Astrocyte (in vitro differentiated cells and primary cell): ENCODE measurements at regions not wholly inside any gene's neighbourhood (a gene's known extent, or its start where the extent isn't known, plus 50 kb on each side); places are given as distances from the start of the nearest gene placed in this dataset.
A peak's percentile ranks its signal among the peaks of the same experiment; 100 is the strongest.

Source experiments
- DNase-seq: peaks from one replicate; pipeline ENCODE4 v3.0.0-alpha.2; 2010; ENCODE audit warnings: low read depth
- FAIRE-seq: peaks from 2 replicates; lab custom pipeline; 2011; peaks lifted over from hg19 to GRCh38; lab: Jason Lieb, UNC
- H2AFZ ChIP-seq: 2 replicates; pipeline ENCODE4 v1.6.0; 2012; ENCODE audit warnings: low read depth, low read length, inconsistent platforms
- H3K27ac ChIP-seq: 2 replicates; pipeline ENCODE4 v1.5.1; 2011; ENCODE audit warnings: low read depth, low read length, inconsistent platforms
- H3K27me3 ChIP-seq: 2 replicates; pipeline ENCODE4 v1.6.0; 2011; ENCODE audit warnings: low read length, inconsistent platforms; ENCODE audit not compliant: insufficient read depth
- H3K36me3 ChIP-seq: 2 replicates; pipeline ENCODE4 v1.5.1; 2011; ENCODE audit warnings: low read length, inconsistent platforms; ENCODE audit not compliant: insufficient read depth
- H3K4me1 ChIP-seq: 2 replicates; pipeline ENCODE4 v1.5.1; 2011; ENCODE audit warnings: low read length, inconsistent platforms; ENCODE audit not compliant: insufficient read depth
- H3K4me2 ChIP-seq: 2 replicates; pipeline ENCODE4 v1.6.0; 2012; ENCODE audit warnings: low read length, inconsistent platforms
- H3K4me3 ChIP-seq: 2 replicates; pipeline ENCODE4 v1.5.1; 2011; ENCODE audit warnings: low read depth, mild to moderate bottlenecking, low read length, inconsistent platforms; ENCODE audit not compliant: insufficient read depth
- H3K79me2 ChIP-seq: 2 replicates; pipeline ENCODE4 v1.6.0; 2012; ENCODE audit warnings: mild to moderate bottlenecking, low read length, inconsistent platforms; ENCODE audit not compliant: insufficient read depth
- H3K9ac ChIP-seq: 2 replicates; pipeline ENCODE4 v1.6.0; 2012; ENCODE audit warnings: mild to moderate bottlenecking, low read length, inconsistent platforms
- H3K9me3 ChIP-seq: 2 replicates; pipeline ENCODE4 v1.5.1; 2012; ENCODE audit warnings: low read depth, mild to moderate bottlenecking, low read length, inconsistent platforms; ENCODE audit not compliant: insufficient read depth
- H4K20me1 ChIP-seq: 2 replicates; pipeline ENCODE4 v1.6.0; 2012; ENCODE audit warnings: low read length, inconsistent platforms; ENCODE audit not compliant: insufficient read depth
- H3K27ac Mint-ChIP-seq: one replicate; pipeline ENCODE4 v1.8.0; 2021; ENCODE audit warnings: mild to moderate bottlenecking, mixed read lengths; ENCODE audit not compliant: unreplicated experiment
- H3K27me3 Mint-ChIP-seq: one replicate; pipeline ENCODE4 v1.8.0; 2021; ENCODE audit warnings: low read depth, mixed read lengths; ENCODE audit not compliant: unreplicated experiment
- H3K36me3 Mint-ChIP-seq: one replicate; pipeline ENCODE4 v1.8.0; 2021; ENCODE audit warnings: low read depth, mixed read lengths; ENCODE audit not compliant: unreplicated experiment
- H3K4me1 Mint-ChIP-seq: one replicate; pipeline ENCODE4 v1.8.0; 2021; ENCODE audit warnings: low read depth, mixed read lengths; ENCODE audit not compliant: unreplicated experiment
- H3K4me3 Mint-ChIP-seq: one replicate; pipeline ENCODE4 v1.8.0; 2021; ENCODE audit warnings: mild to moderate bottlenecking, moderate library complexity, mixed read lengths; ENCODE audit not compliant: unreplicated experiment
- H3K9me3 Mint-ChIP-seq: one replicate; pipeline ENCODE4 v1.8.0; 2021; ENCODE audit warnings: mild to moderate bottlenecking, mixed read lengths; ENCODE audit not compliant: unreplicated experiment
- EZH2 ChIP-seq: IDR thresholded peaks from 2 replicates; pipeline ENCODE4 v1.6.1; 2012; ENCODE audit warnings: mild to moderate bottlenecking, low read length, inconsistent platforms; ENCODE audit not compliant: insufficient read depth
- TF ChIP-seq, protein P1 (sequence below): IDR thresholded peaks from 2 replicates; pipeline ENCODE4 v1.5.1; 2011; ENCODE audit warnings: low read depth, mild to moderate bottlenecking, inconsistent platforms, low read length, moderate library complexity; ENCODE audit not compliant: insufficient read depth

DNA sequence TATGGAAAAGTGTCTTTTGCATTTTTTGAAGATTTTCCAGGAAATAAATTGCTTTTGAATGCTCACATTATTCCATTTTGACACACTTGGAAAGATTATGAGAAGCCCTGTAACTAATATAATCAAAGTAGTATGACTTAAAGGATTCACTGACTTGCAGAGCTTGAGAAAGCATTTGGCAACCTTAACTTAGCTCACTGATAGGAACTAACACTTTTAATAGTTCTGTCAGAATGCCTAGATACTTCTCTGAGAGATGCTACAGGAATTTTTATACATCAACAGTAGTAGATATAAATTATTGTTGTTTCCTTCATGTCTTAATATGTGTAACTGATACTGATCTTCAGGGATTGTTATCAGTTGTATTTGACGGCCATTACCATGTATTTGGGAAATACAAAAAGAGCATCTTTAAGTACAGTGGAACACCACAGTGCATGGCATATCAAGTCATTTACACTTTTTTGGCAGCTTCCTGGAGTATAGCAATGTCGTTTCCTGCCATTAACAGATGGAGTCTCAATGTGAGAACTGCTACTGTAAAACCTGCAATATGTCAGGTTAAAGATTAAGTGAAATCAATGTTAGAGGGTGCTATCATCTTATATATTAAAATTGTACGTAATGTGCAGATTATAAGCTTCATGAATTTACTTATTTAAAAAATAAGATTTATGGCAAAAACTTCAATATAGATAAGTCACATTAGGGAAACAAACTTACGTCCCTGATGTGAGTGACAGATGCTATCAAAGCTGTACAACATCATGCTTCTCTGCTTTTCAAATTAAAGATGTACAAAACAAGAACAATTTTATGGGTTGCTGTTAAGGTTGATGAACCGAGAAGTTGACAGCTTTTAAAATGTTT, 1159.8 kb upstream of the MIR17HG start:
- Histone ChIP-seq H3K36me3 (no peaks in the 10 kb centered on the region), H4K20me1 (no peaks in the 10 kb centered on the region), H3K9ac (no peak overlapping the region), H3K4me2 (no peak overlapping the region), H2AFZ (no peak overlapping the region), H3K4me3 (no peak overlapping the region), H3K27ac (no peak overlapping the region), H3K79me2 (no peaks in the 10 kb centered on the region), H3K9me3 (no peaks in the 10 kb centered on the region), H3K27me3 (no peaks in the 10 kb centered on the region), H3K4me1 (no peaks in the 10 kb centered on the region)
- Mint-ChIP-seq H3K27ac (no peak overlapping the region), H3K36me3 (no peaks in the 10 kb centered on the region), H3K4me1 (no peaks in the 10 kb centered on the region), H3K9me3 (no peaks in the 10 kb centered on the region), H3K27me3 (no peaks in the 10 kb centered on the region), H3K4me3 (no peak overlapping the region)
- TF ChIP-seq, protein P1, sequence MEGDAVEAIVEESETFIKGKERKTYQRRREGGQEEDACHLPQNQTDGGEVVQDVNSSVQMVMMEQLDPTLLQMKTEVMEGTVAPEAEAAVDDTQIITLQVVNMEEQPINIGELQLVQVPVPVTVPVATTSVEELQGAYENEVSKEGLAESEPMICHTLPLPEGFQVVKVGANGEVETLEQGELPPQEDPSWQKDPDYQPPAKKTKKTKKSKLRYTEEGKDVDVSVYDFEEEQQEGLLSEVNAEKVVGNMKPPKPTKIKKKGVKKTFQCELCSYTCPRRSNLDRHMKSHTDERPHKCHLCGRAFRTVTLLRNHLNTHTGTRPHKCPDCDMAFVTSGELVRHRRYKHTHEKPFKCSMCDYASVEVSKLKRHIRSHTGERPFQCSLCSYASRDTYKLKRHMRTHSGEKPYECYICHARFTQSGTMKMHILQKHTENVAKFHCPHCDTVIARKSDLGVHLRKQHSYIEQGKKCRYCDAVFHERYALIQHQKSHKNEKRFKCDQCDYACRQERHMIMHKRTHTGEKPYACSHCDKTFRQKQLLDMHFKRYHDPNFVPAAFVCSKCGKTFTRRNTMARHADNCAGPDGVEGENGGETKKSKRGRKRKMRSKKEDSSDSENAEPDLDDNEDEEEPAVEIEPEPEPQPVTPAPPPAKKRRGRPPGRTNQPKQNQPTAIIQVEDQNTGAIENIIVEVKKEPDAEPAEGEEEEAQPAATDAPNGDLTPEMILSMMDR = no peak
- no peak for TF ChIP-seq EZH2
- DNase-seq (no peak), FAIRE-seq (no peak)

DNA sequence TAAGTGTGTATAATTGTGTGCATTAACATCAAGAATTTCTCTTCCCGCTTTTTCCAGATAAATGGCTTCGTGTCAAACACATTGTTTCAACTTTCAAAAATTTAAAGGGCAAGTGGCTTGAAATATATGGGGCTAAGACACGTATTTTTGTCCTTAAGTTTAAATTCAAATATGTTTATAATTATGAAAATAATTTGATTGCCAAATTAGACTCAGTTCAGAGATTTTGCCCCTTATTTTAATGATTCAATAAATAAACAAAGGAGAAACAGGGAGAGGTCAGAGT, 1159.2 kb upstream of the MIR17HG start:
- FAIRE-seq = no peak
- H3K4me3 ChIP-seq = no peak overlapping the region
- no peak overlapping the region for H3K4me2 ChIP-seq
- H3K4me1 Mint-ChIP-seq = no peaks in the 10 kb centered on the region
- no peak overlapping the region for H3K27ac ChIP-seq
- no peaks in the 10 kb centered on the region for H3K4me1 ChIP-seq
- no peak overlapping the region for H2AFZ ChIP-seq
- H3K27me3 ChIP-seq = no peaks in the 10 kb centered on the region
- H3K79me2 ChIP-seq = no peaks in the 10 kb centered on the region
- no peaks in the 10 kb centered on the region for H3K27me3 Mint-ChIP-seq
- no peak for DNase-seq
- TF ChIP-seq, protein P1 = no peak
- TF ChIP-seq EZH2 = no peak
- no peaks in the 10 kb centered on the region for H3K9me3 ChIP-seq
- no peak overlapping the region for H3K9ac ChIP-seq
- H3K36me3 Mint-ChIP-seq = no peaks in the 10 kb centered on the region
- no peak overlapping the region for H3K4me3 Mint-ChIP-seq
- H3K9me3 Mint-ChIP-seq = no peaks in the 10 kb centered on the region
- no peak overlapping the region for H3K27ac Mint-ChIP-seq
- H3K36me3 ChIP-seq = no peaks in the 10 kb centered on the region
- no peaks in the 10 kb centered on the region for H4K20me1 ChIP-seq

DNA sequence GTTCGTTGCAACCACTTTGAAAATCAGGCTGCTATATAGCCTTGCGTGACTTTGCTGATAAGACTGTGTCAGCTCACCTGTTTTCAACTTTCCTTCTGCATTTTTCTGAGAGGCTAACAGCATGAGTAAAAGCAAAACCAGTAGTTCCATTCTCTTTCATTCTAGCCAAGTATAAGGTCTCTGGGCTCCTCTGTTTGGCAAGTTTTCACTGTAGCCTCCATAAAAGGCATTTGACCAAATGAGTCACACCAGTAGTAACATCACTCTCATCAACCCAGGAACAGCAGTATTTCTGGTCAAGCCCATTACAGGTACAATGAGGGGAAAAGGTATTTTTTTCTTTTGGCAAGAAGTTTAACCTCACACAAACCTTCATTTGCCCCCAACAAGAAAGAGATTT, 1149.8 kb upstream of the MIR17HG start:
- Histone ChIP-seq H4K20me1 (no peaks in the 10 kb centered on the region), H3K4me1 (no peaks in the 10 kb centered on the region), H3K27ac (no peak overlapping the region), H3K36me3 (no peaks in the 10 kb centered on the region), H2AFZ (no peak overlapping the region), H3K79me2 (no peaks in the 10 kb centered on the region), H3K27me3 (no peaks in the 10 kb centered on the region), H3K9ac (no peak overlapping the region), H3K4me2 (no peak overlapping the region), H3K4me3 (no peak overlapping the region), H3K9me3 (no peaks in the 10 kb centered on the region)
- no peak overlapping the region for H3K27ac Mint-ChIP-seq
- peak; percentile 38 for DNase-seq
- no peaks in the 10 kb centered on the region for H3K27me3 Mint-ChIP-seq
- no peak for FAIRE-seq
- H3K4me1 Mint-ChIP-seq = no peaks in the 10 kb centered on the region
- TF ChIP-seq, protein P1 = no peak
- TF ChIP-seq EZH2 = no peak
- H3K4me3 Mint-ChIP-seq = no peak overlapping the region
- H3K9me3 Mint-ChIP-seq = no peaks in the 10 kb centered on the region
- H3K36me3 Mint-ChIP-seq = no peaks in the 10 kb centered on the region
